Stimulated activated CD4-positive, alpha-beta T cell treated with anti-CD3 and anti-CD28 coated beads, Interleukin-1b, Interleukin-23, amount 100 ng/mL, for 48 hours (primary cell): ENCODE measurements at regions not wholly inside any gene's neighbourhood (a gene's known extent, or its start where the extent isn't known, plus 50 kb on each side); places are given as distances from the start of the nearest gene placed in this dataset.
"Not testable (repeated sequence)": the region's sequence is repeated elsewhere in the genome, so short reads cannot be mapped to it uniquely, and the experiment has no call there.

Source experiments
- DNase-seq: peaks from one replicate; pipeline ENCODE4 v3.0.0-alpha.2; 2020

DNA sequence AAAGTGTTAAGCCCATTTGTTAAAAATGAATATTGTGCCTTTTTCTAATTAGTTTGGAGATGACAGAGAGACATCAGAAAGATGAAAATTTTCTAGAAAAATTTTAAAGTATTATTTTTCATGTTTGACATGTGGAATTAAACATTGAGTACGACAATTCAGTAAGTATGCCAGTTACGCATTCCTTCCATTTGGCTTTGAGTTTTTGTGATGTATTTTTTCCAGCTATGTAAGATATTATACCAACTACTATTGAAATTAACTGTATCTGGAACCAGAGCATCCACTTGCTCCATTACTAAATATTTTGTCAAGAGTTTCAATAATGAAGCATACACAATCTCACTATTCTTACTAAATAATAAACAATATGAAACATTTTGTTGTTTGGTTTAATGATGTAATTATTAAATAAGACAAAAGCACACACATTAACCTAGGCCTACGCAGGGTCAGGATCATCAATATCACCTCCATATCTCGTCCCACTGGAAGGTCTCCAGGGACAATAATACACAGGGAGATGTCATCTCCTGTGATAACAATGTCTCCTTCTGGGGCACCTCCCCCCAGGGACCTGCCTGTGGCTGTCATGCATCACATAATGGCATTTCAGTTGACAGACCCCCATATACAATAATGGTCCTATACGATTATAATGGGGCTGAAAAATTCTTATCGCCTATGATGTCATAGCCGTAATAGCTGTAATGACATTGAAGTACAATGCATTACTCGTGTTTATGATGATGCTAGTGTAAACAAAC lies 274.1 kb downstream of the REEP3 start:
- no peak for DNase-seq

DNA sequence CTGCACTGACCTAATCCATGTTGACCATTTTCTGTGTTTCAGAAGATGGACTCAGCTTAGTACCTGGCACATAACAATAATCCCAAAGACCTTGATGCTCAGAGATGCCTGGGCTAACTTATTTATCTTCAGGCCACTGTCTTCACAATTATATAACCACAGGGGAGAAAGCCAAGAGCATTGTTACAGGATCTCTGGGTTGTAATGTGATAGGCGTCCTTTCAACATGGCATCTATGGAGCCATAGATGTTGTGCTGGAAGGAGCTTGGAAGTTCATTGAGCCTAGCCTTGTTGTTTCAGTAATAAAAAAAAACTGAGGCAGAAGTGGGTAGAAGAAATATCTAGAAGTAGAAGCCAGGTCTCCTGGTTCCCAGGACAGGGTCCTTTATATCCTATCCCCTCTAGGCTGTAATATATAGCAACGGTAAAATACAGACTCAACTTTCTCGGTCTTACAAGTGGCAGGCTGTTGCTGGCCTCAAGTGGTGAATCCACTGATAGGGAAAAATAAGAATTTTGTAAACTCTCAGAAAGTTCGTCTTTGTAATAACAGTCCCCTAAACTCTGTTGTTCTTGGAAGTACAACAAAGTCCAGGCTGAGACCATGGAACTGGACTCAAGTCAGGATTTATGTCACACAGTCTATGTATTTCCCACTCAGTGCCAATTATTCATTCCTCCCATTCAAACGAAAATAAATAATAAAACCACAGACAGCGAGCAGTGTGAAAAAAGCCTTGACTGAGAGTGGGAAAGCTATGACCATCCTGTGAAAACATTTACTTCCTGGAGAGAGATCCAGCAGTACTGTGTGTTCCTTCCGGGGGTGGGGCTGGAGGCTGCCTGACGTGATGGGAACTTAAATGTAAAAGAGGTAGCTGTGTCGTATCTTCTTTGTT lies 277.6 kb downstream of the REEP3 start:
- DNase-seq, result no peak

DNA sequence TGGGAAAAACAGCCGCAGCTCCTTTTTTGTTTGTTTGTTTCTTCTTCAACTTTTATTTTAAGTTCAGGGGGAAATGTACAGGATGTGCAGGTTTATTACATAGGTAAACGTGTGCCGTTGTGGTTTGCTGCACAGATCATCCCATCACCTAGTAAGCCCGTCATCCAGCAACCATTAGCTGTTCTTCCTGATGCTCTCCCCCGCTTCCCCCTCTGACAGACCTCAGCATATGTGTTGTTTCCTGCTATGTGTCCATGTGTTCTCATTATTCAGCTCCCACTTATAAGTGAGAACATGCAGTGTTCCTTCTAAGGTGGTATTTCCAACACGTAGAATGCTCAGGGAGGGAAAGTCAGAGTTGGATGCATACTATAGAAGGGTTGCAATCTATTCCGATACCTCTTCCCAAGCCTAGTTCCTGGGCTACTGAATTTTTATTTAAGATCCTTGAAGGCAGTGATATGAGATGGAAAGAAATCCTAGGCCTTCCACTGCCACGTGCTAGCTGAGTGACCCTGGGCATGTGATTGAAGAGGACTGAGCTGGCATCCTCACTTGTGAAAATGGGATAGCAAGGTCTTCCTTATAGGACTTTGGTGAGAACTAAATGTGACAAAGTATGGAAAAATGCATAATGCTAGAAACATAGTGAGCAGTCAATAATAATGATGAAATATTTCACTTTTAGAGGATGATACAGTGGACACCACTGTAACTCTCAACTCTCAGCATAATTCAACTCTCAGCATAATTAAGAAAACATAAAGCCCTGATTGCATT lies 278.5 kb downstream of the REEP3 start:
- no peak for DNase-seq

- no peak for DNase-seq
Observed at GRCh38 chr10:63801166-63801565, 280.0 kb downstream of the REEP3 start.

- no peak for DNase-seq
Observed at GRCh38 chr10:63806330-63806729, 285.1 kb downstream of the REEP3 start.

DNA sequence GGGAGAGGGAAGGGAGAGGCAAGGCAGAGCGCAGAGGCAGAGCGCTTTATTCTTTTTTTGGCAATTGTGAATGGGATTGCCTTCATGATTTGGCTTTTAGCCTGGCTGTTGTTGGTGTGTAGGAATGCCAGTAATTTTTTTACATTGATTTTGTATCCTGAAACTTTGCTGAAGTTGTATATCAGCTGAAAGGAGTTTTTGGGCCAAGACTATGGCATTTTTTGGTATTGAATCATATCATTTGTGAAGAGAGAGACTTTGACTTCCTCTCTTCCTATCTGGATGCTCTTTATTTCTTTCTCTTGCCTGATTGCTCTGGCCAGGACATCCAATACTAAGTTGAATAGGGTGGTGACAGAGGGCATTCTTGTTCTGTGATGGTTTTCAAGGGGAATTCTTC lies 291.3 kb downstream of the REEP3 start:
- DNase-seq, result no peak

DNA sequence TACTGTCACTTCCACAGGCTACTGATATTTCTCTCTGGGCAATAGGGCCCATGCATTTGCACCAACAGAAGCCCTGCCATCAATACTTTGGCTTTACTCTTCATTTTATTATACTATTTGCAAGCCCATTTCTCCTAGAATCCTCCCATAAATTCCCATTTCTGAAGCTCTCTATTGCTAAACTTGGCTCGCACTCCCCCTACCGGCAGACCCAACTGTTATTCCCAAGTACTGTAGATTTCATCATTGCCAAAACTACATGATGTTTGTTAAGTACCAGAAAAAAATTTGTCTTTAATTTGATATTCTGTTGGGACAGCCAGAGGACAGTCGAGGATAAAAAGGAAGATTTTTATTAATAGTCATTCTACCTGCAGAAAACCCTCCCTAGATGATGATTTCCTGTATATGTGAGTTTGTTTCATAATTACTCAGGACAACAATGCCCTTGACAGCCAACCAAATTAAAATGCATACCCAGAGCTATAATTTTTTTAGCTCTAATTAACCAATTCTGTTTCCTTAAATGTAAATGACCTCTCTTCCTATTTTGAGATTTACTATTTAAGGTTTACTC lies 298.6 kb downstream of the REEP3 start:
- DNase-seq, result no peak

- no peak for DNase-seq
Observed at GRCh38 chr10:63822496-63822895, 301.3 kb downstream of the REEP3 start.

DNA sequence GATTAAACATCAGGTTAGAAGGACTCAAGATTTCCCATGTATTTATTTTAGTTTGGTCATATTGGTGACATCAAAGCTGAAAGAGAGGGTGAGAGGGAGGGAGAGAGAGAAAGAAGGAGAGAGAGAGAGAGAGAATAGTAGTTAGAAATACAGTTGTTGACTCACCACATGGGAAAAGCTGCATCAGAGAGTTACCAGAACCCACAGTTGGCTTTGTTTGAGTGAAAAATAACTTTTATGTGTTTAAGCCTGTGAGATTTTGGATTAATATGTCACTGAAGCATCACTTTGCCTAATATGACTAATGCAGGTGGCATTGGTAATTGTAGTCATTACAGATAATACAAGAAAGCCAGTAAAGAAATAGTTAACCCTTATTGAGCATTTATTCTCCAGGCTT lies 303.9 kb downstream of the REEP3 start:
- DNase-seq, result no peak

DNA sequence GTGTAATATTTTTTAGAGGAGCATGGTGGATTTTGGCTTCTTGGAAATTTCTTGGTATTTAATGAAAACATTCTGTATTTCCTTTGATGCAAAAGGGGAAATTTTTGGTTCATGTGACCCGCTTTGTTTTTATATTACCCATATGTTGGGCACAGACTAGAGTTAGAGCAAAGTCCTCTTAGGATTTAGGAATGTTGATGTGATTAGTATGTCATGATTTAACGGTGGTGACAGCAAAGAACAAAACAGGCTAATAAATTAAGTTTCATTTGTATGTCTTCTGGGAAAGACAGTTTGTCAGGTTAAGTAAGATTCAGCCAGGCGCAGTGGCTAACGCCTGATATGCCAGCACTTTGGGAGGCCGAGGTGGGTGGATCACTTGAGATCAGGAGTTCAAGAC lies 304.6 kb downstream of the REEP3 start:
- no peak for DNase-seq

DNA sequence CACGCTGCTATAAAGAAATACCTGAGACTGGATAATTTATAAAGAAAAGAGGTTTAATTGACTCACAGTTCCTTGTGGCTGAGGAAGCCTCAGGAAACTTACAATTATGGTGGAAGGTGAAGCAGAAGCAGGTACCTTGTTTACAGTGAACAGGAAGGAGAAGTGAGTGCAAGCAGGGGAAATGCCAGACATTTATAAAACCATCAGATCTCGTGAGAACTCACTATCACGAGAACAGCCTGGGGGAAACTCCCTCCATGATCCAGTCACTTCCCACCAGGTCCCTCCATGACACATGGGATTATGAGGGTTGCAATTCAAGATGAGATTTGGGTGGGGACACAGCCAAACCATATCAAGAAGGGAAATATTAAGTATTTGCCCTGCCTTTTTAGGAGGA lies 305.8 kb downstream of the REEP3 start:
- not testable (repeated sequence) for DNase-seq

DNA sequence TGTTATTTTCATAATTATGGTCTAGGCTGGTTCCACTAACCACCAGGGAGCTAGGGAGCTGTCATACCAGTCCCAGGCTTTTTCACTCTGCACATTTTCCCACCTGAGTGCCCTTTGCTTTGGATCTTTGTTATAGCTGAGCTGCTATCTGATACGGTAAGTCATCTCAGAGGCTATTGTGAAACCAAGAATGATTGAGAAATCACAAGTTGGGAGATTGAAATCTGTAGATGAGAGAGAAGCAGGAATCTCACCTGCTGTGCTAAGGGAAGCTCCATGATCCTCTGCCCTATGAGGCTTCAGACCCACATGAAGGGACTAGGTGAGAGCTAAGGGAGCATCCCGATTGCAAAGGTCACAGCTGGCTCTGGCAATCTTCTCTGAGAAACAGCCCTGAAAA lies 307.8 kb downstream of the REEP3 start:
- DNase-seq, result no peak

- no peak for DNase-seq
Observed at GRCh38 chr10:63829573-63830149, 308.5 kb downstream of the REEP3 start.

- DNase-seq, result no peak
Observed at GRCh38 chr10:63832686-63833085, 311.5 kb downstream of the REEP3 start.

DNA sequence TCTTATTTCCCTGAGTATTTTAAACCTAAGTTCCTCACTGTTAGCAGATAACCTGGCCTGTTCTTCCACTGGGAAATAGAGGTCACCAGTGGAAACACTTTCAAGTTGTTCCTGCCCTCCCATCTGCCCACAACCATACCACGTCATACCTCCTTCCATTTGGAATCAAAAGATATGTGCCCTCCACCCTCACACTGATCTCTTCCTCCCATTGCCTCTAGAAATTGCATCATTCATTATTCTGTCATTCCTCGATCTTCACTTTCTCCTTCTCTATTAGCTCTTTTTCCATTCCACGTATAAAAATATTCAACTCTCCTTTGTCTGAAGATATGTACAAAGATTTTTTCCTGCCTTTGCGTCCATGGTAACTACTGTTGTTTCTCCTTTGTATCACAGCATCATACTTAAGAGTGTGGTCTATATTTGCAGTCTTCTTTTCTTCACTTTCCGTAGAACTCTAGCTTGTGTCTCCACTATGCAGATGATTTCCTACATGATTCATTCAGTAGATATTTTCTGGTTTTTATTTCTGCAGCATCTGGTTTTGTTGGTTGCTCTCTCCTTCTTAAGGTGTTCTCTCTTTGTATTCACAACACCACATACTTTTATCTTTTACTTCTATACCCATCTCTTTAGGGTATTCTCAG lies 312.3 kb downstream of the REEP3 start:
- no peak for DNase-seq

GRCh38 chr10:63836666-63837442 lies 315.7 kb downstream of the REEP3 start:
- DNase-seq, result no peak

- no peak for DNase-seq
Observed at GRCh38 chr10:63841761-63842160, 320.6 kb downstream of the REEP3 start.

DNA sequence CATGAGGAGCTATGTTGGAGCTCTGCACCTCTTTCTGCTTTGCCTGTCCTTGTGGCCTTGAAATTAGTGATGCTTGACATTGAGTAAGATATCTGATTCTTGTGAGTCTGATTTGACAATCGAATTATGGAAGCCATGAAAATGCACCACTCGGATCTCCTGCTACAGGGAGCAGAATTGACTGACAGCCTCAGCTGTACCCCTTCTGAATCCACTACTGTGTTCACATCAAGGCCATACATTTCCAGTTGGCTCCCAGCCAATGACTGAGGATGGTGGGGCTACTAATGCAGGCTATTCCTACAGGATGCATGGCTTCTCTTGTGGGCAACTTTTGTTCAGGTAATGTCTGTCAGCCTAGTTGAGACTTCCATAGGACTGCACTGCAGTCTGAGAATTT lies 321.9 kb downstream of the REEP3 start:
- no peak for DNase-seq

DNA sequence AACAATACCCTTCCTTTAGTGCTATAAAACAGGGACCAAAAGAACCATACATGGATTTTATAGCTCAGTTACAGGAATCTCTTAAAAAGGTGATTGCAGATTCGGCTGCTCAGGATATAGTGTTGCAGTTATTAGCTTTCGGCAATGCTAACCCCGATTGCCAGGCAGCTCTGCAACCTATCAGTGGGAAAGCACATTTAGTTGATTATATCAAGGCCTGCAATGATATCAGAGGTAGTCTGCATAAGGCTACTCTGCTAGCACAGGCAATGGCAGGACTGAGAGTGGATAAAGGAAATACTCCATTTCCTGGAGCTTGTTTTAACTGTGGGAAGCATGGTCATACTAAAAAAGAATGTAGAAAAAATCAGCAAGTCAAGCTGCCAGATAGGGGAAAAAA lies 327.7 kb downstream of the REEP3 start:
- not testable (repeated sequence) for DNase-seq

DNA sequence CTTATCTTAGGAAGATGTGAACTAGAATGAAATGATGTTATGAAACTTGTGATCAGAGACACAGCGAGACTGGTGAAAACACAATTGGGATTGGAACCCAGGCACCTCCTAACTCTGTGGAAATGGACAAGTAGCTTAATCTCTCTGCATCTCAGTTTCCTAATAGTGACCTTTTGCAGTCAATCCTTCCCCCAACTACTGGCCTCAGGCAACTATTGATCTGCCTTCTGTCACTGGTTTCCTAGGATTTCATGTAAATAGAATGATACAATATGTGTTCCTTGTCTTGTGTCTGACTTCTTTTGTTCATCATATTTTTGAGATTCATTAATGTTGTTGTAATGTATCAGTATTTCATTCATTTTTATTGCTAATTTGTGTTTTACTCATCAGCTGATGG lies 341.7 kb downstream of the REEP3 start:
- no peak for DNase-seq

GRCh38 chr10:63865210-63865609 lies 344.0 kb downstream of the REEP3 start:
- no peak for DNase-seq
